CD4-positive, alpha-beta T cell treated with Interleukin-17A for 4 hours (primary cell): ENCODE measurements at regions not wholly inside any gene's neighbourhood (a gene's known extent, or its start where the extent isn't known, plus 50 kb on each side); places are given as distances from the start of the nearest gene placed in this dataset.
"Not testable (repeated sequence)": the region's sequence is repeated elsewhere in the genome, so short reads cannot be mapped to it uniquely, and the experiment has no call there.

ENCODE experiments used
- DNase-seq: peaks from one replicate; pipeline ENCODE4 v3.0.0-alpha.2; 2020; ENCODE audit warnings: mixed read lengths

DNA sequence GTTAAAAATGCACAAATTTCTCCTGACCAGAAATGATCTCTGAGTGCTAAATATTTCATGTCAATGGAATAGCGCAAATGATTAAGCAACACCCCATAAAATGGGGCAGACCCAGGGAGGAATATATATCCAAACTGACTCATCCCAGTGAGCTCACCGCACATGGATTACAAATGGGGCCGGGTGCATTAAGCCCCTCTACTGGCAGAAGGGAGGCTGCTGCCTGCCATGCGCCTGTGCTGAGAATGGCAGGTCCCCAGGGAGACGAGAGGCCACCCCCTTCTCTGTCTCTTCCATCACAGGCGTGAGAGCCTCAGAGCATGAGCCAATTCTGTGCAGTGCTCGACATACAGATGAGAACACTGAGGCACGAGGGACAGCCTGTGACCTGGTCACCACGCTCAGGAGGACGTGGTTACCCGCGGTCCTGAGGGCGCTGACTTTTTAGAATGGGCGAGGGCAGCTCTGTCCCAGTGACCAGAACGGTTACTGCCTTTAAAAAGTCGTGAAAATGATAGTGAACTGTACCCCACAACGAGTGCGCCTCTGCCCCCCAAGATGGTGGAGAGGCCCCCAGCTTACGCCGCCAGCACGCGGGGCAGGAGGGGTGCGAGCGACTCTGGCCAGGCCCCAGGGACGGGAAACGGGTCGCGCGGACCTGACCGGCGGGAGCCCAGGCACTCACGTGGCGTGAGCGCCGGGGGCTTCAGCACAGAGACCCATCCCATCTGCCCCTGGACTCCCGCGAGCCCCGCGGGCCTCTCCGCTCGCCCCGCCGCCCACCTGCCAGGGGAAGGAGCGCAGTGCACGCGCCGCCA is 130.2 kb upstream of the ALDH3B2 start:
- DNase-seq = not testable (repeated sequence)

- not testable (repeated sequence) for DNase-seq
Observed at GRCh38 chr11:67803519-67803918, 129.1 kb upstream of the ALDH3B2 start.

- not testable (repeated sequence) for DNase-seq
Observed at GRCh38 chr11:67803055-67803454, 128.6 kb upstream of the ALDH3B2 start.

DNA sequence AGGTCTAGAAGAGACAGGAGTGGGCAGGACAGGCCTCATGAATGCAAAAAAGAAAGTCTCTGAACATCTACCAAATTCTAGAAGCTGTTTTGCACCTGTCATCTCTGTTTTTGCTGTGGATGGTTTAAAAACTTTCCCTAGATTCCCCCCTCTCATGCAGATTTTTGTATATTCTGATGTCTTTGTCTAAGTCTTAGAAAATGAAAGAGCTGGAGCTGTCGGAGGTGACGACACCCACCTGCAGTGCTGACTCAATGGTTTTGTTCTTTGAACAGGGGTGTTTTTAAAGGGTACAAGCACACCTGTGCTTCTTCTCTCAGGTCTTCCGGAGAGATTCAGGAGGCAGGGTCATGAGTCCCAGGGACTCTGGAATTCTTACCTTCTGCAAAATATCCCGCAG is 128.2 kb upstream of the ALDH3B2 start:
- DNase-seq = not testable (repeated sequence)

- DNase-seq = not testable (repeated sequence)
Observed at GRCh38 chr11:67801397-67801796, 127.0 kb upstream of the ALDH3B2 start.

DNA sequence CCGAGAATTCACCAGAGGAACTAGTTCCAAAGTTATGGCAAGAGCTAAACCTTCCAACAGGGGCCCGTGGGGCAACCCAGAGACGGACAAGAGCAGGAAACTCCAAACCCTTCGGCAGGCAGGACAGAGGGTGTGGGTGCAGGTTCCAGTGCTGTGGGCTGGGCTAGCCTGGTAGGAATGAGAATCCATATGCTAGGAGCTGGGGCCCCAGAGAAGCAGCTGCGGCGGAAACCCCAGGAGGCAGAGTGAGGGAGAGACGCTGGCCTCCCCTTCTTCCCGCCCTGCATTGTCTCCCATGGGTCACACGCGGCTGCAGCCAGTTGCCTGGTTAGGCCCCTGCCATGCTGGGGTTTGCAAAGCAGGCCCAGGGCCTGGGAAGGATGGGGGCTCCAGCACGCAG is 126.2 kb upstream of the ALDH3B2 start:
- not testable (repeated sequence) for DNase-seq

DNA sequence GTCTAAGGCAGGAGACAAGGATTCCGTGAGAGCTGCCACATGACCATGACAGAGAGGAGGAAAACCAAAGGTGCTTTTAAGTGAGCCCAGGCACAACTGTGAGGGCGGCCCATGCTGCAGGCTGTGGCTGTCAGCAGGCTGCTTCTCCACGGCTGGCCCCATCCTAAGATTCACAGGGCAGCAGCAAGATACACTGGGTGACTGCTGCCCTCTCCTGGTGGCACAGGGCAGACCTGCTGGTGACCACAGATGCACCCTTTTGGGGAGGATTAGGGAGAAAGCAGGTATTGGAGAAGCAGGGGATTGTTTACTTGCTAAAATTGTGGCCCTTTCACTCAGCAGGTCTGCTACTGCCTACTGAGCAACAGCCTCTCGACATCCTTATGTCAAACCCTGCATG is 125.4 kb upstream of the ALDH3B2 start:
- not testable (repeated sequence) for DNase-seq

- not testable (repeated sequence) for DNase-seq
Observed at GRCh38 chr11:67797726-67798521, 123.5 kb upstream of the ALDH3B2 start.

GRCh38 chr11:67795746-67796145 is 121.3 kb upstream of the ALDH3B2 start:
- no peak for DNase-seq

DNA sequence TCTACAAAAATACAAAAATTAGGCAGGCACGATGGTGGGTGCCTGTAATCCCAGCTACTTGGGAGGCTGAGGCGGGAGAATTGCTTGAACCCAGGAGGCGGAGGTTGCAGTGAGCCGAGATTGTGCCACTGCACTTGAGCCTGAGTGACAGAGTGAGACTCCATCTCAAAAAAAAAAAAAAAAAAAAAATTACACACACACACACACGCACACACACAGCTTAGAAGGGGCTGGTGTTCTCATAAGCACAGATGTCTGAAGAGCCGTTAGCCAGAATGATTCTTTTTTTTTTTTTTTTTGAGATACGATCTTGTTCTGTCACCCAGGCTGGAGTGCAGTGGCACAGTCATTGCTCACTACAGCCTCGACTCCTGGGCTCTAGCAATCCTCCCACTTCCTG is 119.3 kb upstream of the ALDH3B2 start:
- not testable (repeated sequence) for DNase-seq

DNA sequence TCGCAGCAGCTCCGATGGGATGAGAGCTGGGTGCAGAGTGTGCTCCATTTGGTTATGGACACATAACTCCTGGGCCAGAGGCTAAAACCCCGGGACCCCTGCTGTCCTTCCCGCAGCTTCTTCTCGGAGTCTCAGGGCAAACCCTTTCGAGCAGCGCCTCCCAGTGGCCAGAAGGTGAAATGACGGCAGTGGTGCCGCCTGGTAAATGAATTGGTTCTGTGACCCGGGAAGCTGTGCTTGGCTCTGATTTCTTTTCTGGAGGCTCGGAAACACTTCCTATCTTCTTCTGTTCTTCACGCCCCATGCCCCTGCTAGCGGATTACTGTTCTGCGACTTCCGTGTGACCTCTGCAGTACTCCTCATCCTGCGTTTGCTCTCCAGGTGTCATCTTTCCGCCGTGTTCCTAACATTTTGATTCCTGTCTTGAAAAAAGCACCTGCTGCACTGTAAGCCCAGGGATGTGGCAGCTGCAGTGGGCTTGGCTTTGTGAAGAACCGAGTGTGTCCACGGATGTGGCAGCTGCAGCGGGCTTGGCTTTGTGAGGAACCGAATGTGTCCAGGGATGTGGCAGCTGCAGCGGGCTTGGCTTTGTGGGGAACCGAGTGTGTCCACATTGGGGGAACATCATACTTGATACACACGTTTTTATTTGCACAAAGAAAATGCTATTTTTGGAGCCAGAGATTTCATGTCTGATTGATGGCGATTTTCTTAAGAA is 118.0 kb upstream of the ALDH3B2 start:
- not testable (repeated sequence) for DNase-seq

- not testable (repeated sequence) for DNase-seq
Observed at GRCh38 chr11:67791598-67792170, 117.3 kb upstream of the ALDH3B2 start.

DNA sequence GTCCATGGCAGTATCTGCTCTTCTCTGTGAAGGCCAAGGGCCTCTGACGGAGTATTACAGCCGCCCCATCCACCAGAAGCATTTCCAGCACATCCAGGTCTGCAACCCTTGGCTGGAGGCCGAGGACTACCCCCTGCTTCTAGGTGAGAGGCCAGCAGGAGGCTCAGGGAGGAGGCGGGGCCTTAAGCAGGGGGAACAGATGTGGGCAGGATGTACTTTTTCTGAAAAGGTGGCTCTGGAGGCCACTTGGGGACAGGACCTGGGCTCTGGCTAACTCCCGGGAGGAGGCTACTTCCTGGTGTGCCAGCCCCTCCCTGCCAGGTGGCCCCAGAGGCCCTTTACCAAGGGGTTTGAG is 113.9 kb upstream of the ALDH3B2 start:
- DNase-seq = not testable (repeated sequence)

DNA sequence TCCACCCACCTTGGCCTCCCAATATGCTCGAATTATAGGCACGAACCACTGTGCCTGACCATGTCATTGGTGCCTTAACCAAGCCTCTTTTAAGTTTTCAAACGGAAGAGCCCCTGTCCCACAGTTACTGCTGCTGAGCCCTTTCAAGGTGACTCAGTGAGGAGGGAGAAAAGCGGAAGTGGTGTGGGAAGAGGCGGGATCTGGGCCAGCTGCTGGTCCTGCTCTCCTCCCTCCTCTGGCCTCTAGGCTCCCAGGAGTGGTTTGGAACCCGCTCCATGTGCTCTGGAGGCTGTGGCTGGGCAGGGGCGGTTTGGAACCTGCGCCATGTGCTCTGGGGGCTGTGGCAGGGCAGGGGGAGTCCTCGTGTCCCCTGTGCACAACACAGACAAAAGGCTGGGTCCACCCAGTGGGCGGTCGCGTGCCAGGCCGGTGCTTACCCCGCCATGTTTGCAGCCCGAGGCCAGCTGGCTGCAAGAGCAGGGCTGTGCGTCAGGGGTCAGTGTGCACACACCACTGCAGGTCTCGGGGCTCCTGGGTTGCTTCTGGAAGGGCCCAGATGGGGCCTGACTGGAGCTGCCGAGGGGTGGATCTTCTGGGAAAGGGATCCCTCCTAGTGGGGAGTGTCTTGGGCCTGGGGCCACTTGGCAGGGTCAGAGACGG is 113.4 kb upstream of the ALDH3B2 start:
- DNase-seq = not testable (repeated sequence)

DNA sequence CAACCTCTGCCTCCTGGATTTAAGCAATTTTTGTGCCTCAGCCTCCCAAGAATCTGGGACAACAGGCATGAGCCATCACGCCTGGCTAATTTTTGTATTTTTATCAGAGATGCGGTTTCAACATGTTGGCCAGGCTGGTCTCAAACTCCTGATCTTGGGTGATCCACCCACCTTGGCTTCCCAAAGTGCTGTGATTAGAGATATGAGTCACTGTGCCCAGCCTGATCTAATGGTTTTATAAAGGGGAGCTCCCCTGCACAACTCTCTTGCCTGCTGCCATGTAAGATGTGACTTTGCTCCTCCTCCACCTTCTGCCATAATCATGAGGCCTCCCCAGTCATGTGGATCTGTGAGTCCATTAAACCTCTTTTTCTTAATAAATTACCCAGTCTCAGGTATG is 107.5 kb upstream of the ALDH3B2 start:
- DNase-seq = not testable (repeated sequence)

DNA sequence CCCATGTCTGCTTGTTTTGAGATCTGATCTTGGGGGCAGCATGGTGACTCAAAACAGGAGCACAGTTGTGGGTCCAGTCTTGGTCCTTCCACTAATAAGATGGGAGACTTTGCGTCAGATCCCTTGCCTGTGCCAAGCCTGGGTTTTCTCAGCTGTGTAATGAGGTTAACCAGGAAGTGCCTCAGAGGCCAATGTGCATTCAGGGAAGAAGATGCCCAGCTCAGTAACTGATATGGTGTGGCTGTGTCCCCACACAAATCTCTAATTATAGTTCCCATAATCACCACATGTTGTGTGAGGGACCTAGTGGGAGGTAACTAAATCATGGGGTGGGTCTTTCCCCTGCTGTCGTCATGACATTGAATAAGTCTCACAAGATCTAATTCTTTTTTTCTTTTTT is 107.1 kb upstream of the ALDH3B2 start:
- DNase-seq = not testable (repeated sequence)

DNA sequence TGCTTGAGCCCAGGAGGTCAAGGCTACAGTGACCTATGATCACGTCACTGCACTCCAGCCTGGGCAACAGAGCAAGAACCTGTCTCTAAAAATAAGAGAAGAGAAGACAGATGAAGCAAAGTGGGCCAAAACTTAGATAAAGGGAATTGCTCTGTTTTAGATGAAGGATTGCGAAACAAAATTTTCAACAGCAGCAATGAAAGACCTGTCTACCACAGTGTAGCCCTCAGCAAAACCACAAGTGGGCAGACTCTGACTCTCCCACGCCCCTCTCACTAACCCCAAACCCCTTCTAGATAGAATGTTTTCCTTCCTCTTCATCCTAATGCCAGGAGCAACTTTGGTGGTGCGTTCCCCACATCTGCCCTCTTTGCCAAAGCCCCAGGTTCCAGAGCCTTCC is 105.6 kb upstream of the ALDH3B2 start:
- DNase-seq = no peak

GRCh38 chr11:67779189-67779875 is 104.9 kb upstream of the ALDH3B2 start:
- DNase-seq = not testable (repeated sequence)

GRCh38 chr11:67776852-67777520 is 102.6 kb upstream of the ALDH3B2 start:
- no peak for DNase-seq

GRCh38 chr11:67774175-67774574 is 99.8 kb upstream of the ALDH3B2 start:
- DNase-seq = not testable (repeated sequence)
